ENCODE measurements at regions not wholly inside any gene's neighbourhood (a gene's known extent, or its start where the extent isn't known, plus 50 kb on each side); places are given as distances from the start of the nearest gene placed in this dataset.

- no peak for TF ChIP-seq CTCF (IDR thresholded peaks at IDR 0.05; ENCODE audit: low read depth, low read length)
- DNase-seq (ENCODE audit: low read depth in 2 of 2), result no peak
- H3K4me3 ChIP-seq (replicated peaks in 1 of 2; ENCODE audit: low read depth in 2 of 2, low read length in 2 of 2), result no peak overlapping the region
These were observed 573.0 kb downstream of the FSCB start for GRCh38 chr14:43934102-43934501.

- no peak for TF ChIP-seq CTCF (IDR thresholded peaks at IDR 0.05; ENCODE audit: low read depth, low read length)
- no peak overlapping the region for H3K4me3 ChIP-seq (replicated peaks in 1 of 2; ENCODE audit: low read depth in 2 of 2, low read length in 2 of 2)
- no peak for DNase-seq (ENCODE audit: low read depth in 2 of 2)
These were observed 592.9 kb downstream of the FSCB start for GRCh38 chr14:43914041-43914693.

- H3K4me3 ChIP-seq (replicated peaks in 1 of 2; ENCODE audit: low read depth in 2 of 2, low read length in 2 of 2), result no peak overlapping the region
- TF ChIP-seq CTCF (IDR thresholded peaks at IDR 0.05; ENCODE audit: low read depth, low read length), result no peak
- DNase-seq (ENCODE audit: low read depth in 2 of 2), result no peak
These were observed 603.9 kb downstream of the FSCB start for GRCh38 chr14:43903209-43903608.

DNA sequence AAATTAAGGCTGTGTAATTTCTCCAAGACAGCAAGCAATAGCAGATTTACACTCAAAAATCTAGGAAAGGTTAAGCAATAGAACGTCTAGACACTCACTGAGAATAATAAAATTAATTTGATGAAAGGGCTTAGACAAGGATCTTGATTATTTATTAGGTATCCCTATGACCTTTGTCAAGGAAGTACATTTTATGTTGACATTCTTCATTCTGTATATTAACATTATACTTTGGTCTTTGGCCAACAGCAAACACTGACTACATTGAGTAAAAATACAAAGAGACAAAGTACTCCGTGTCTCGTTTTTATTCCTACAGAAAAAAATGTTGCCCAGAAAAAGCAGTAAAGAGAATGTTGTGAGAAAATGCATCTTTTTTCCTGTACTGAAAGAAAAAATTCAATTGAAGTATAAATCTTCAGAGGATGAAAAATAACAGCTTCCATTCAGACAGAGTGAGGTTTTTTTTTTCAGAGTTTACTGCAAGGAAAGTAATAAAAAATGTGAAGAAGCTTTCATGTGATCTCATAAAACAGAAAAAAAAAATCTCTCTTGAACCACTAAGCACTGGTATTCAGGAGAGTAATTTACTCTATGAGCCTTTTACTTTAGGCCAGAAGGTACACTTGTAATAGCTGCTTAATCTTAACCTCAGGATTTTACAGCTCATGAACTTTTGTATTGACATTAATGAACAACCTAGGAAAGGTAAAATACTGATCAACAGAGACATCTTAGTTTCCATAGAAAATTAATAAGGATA lies 605.0 kb downstream of the FSCB start:
- no peak overlapping the region for H3K4me3 ChIP-seq (replicated peaks in 1 of 2; ENCODE audit: low read depth in 2 of 2, low read length in 2 of 2)
- DNase-seq (ENCODE audit: low read depth in 2 of 2), result no peak
- no peak for TF ChIP-seq CTCF (IDR thresholded peaks at IDR 0.05; ENCODE audit: low read depth, low read length)

DNA sequence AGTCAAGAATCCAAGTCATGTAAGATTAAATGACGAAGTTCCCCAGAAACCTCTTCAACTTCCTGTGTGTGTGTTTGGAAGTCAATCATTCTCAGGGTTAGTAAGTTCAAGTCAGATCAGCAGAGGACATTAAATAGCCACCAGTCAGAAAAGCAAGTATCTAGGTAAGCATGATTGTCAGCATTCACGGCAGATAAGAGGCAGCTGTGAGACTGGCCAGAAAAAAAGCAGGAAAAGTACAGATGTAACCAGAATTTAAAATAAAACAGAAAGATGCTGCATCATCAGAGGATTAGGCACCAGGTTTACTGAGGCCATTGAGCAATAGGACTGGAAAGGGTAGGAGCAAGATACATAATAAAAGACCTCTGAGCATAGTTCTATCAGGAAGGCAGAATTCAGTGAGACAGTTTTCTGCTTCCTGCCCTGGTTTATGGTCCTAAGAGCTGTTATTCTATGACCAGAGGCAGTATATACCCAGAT lies 606.9 kb downstream of the FSCB start:
- no peak for DNase-seq (ENCODE audit: low read depth in 2 of 2)

GRCh38 chr14:43898687-43899086 lies 608.4 kb downstream of the FSCB start:
- no peak overlapping the region for H3K4me3 ChIP-seq (replicated peaks in 1 of 2; ENCODE audit: low read depth in 2 of 2, low read length in 2 of 2)
- no peak for TF ChIP-seq CTCF (IDR thresholded peaks at IDR 0.05; ENCODE audit: low read depth, low read length)
- DNase-seq (ENCODE audit: low read depth in 2 of 2), result no peak

More for the DNA sequence above, 606.9 kb downstream of the FSCB start:
- H3K4me3 ChIP-seq (replicated peaks in 1 of 2; ENCODE audit: low read depth in 2 of 2, low read length in 2 of 2), result no peak overlapping the region
- TF ChIP-seq CTCF (IDR thresholded peaks at IDR 0.05; ENCODE audit: low read depth, low read length), result no peak
